GM21723 (cell line): ENCODE measurements at regions not wholly inside any gene's neighbourhood (a gene's known extent, or its start where the extent isn't known, plus 50 kb on each side); places are given as distances from the start of the nearest gene placed in this dataset.

Experiments
- ATAC-seq: cut with Tn5 transposase; IDR thresholded peaks from one replicate; pipeline ENCODE4 v1.9.1; 2021; ENCODE audit warnings: mild to moderate bottlenecking, moderate library complexity; ENCODE audit not compliant: unreplicated experiment

DNA sequence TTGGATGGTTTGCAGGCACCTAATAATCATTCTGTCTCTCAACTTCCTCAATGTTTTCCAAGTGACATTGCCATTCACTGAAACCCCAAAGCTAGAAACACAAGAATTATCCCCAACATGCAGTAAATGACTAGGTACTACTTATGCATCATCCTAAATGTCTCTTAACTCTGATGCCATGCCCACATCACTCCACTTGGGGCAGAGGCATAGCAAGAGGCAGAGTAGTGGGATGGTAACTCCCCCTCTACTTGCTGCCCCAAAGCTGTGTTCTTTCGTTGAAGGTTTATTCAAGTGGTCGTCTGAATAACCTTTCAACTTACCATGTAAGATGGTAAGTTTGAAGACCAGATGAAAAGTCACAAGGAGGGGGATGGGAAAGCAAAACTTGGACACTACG is 77.9 kb upstream of the SOX5 start:
- ATAC-seq: no peak

DNA sequence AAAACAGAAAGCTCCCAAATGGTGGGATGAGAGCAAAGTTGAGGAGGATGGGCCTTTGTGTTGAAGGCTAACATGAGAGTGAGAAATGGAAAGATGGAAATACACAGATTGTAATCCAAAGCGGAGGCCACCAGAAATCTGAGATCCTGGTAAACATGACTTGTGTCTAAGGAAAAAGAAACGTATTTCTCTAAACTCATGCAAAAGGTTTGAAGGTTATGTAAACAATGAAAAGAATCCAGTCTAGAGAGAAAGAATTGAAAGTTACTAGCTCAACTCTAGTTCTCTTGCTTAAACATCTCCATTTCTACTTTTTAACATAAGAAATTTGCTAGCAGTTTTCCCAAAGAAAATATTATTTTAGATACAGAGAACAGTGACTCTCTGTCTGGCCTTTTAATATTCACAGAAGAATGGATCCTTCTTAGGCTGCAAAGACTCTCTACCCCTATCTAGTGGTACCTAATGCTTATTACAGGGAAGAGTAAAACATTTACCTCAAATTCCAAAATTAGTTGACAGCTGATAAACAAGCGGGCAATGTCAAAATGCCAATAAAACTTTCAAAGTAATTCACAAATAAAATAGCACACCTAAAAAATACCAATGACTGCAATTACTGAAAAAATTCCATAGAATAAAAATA is 75.8 kb upstream of the SOX5 start:
- ATAC-seq: no peak

DNA sequence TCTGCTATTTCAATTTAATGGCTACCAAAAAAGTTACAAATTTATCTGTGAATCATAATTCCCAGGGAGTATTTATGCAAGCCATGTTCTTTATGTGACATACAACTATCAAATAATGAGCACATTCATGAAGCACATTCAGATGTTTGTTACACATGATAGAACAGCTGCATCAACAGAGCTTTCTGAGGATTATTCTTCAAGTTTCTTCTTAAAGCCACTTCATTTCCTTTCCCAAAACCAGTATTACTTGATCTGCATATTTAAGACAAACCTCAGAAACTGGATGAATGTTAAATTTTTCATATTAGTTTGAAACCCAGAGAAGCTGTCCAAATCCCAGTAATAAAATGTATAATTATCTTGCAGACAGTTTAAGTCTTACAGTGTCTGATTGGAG is 73.6 kb upstream of the SOX5 start:
- no peak for ATAC-seq

DNA sequence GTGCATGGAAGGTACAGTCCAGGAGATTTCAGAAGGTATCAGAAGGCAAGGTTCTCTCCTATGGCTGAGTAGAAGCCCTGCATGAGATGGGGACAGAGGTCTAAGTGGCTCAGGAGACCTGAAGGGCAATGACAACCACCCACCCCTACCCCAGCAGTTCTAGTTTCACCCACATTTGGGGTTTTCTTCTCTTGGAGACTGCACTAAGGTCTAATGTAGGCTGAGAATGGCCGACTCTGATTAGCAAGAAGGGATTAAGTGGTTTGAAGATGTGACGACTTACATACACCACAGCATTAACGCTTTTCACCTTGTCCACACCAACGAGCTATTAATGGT is 71.7 kb upstream of the SOX5 start:
- no peak for ATAC-seq

DNA sequence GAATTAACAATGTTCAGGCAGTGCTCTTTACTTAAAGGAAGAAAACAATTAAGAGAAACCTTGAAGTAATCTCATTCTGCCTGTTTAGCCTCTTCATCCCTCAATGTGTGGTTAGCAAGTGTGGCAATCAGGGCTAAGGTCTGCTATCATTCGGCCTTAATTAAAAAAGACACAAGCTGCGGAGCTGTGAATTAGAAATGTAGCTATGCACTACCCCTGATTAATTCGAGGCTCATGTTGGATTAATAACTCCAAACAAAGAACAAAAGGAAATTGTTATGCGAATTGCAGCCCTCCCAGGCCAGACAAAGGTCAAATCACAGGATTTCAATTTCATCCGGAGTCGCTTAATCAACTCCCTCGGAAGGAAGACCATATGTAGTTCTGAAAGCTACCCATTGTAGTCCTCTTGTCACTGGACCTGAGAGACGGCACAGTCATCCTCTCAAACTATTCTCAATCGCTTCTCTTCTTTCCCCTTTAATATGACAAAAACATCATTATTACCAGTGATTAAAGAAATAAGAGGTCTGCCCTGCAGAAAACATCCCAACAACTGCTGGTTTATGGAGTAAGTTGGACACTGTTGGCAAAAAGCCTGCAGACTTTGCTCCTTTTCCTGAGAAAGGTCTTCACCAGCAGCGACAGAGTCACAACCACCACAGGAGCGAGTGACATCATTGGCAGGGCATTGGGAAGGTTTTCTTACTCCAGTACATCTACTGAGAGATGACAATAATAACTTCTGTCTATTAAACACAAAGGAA is 71.1 kb upstream of the SOX5 start:
- ATAC-seq: no peak

DNA sequence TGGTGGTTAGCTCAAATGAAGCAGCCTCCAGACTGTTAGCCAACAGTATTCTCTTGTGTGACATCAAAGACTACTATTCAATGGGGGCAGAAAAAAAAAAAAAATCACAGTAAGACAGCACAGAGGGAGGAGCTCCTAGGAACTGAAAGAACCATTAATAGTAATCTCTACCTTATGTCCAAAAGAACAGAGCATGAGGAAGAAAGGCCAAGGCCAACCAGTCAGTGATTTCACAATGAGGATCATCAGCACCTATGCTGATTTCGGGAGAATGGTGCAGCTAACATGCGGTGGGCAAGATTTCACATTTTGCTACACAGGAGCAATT is 66.3 kb upstream of the SOX5 start:
- ATAC-seq: no peak

DNA sequence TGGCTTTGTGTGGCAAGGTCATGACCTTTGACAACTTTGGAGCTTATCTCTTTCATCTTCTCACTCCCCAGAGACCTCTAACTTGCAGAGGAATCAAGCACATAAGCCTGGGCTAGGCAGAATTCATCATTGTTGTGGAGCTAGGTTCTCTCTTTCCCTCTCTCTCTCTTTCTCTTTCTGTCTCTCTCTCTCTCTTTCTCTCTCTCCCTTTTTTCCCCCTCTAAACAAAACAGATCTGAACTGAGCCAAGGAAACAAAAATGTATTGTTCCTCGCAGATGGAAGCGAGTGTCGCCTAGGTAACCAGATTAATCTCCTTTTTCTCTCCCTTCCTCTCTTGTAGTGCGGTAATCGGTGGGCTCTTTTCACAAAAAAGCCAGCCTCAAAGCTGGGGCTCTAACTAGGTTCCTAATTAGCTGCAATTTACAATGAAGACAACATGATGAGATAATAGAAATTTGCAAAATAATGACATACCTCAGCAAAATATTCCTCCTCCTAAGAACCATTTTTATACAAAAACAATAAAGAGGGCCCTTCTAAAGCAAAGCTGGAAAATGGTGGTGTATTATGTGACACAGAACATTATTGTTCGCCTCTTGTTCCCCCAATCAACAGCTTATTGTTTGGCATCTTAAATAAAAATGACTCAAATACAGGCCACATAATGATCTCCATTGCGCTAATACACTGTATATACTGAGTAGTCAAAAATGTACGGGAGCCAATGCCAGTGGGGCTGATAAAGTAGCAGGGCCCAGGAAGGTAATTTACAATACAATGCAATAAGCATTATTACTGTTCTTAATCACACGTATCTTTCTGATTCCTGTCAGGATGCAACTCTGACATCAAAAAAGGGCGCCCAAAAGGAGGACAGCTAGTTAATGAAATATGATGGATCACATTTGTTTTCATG is 65.7 kb upstream of the SOX5 start:
- ATAC-seq: no peak

DNA sequence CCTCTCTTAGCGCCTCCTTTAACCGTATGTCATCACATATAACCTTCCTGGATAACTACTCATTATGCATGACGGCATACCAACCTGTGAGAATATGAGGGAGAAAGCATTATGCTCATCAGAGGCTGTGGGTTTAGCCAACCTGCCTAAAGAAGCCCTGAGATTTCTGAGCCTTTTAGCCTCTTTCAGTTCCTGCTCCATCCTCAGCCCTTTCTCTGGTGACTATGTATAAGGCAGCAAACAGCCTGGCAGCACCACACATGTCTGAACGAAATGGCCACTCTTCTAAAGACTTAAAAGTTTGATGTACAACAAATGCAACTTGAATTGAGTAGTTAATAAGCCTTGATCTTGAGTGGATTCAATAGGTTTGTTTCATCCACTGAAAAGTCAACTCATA is 64.8 kb upstream of the SOX5 start:
- no peak for ATAC-seq

DNA sequence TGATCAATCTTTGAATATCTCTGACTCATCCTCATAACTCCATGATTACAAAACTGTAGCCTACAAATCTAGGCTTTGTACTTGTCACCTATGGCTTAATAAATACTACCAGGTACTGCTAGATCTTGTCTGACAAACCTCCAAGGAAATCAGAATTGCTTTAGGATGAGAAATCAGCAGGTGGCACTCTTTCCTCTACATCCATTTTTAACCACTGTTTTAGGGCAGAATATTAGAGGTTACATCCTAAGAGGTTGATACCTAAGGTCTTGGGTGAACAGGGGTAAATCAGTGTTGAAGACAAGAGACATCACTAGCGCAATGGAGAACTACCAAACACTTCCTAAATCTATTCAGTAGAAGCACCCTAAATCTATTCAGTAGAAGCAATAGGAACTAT is 63.1 kb upstream of the SOX5 start:
- ATAC-seq: no peak

DNA sequence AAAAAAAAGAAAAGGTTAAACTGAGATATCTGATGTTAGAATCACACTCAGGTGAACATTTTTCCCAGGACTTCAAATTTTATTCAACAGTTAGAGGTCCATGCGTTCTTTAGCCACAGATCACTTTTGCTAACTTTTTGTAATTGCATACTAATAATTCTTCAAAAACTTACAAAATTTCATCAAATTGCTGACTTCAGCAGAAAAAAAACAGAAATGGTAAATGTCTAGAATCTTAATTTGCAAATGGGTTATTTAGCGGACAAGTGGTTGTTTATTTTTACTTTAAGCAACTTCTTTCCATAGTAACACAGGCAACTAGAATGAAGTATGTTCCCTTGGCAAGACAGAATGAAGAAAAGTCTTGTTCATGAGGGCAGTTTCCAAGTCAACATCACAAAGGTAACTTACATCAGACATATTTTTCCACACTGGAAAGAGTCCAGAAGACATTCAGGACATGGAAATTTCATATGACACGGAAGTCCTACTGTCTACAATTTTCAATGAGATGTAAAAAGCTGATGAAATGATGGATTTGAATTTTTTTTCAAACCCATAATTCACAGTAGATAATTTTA is 62.5 kb upstream of the SOX5 start:
- ATAC-seq: no peak

DNA sequence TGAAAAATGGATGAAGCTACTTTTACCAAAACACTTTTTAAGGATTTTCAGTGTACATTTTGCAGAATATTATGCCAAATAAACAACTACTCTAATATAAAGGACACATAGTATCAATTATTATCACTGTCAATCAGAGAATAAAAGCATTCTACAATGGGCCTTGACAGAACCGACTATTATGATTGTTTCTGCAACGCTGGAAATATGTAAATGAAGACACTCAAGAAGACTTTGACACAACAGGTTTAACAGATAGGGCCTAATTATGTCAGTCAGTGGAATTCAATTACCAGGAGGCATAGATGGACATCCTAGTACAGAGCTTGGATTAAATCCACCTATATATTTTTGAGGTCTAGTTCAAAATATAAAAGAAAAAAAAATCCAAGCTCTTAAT is 58.7 kb upstream of the SOX5 start:
- ATAC-seq: no peak
